GM23248 (cell line): ENCODE measurements at regions not wholly inside any gene's neighbourhood (a gene's known extent, or its start where the extent isn't known, plus 50 kb on each side); places are given as distances from the start of the nearest gene placed in this dataset.

Experiments
- EZH2 ChIP-seq: fragments of 200-600 bp; sonication (generic); IDR thresholded peaks from 2 replicates; pipeline ENCODE4 v1.6.1; 2018; ENCODE audit warnings: antibody characterized with exemption, mild to moderate bottlenecking; ENCODE audit not compliant: insufficient read depth, poor library complexity, severe bottlenecking
- EZH2phosphoT487 ChIP-seq: fragments of 200-600 bp; sonication (generic); IDR thresholded peaks from 2 replicates; pipeline ENCODE4 v1.6.1; 2018; ENCODE audit warnings: antibody characterized with exemption, moderate library complexity, mild to moderate bottlenecking, low read depth; ENCODE audit not compliant: insufficient read depth

- TF ChIP-seq EZH2 (no peak), EZH2phosphoT487 (no peak)
Observed at GRCh38 chr3:106466881-106467280, 598.1 kb upstream of the CBLB start.
